ENCODE measurements at regions not wholly inside any gene's neighbourhood (a gene's known extent, or its start where the extent isn't known, plus 50 kb on each side); places are given as distances from the start of the nearest gene placed in this dataset.

- H3K4me3 Mint-ChIP-seq (ENCODE audit: unreplicated experiment): no peak overlapping the region
- no peak for FAIRE-seq
- no peaks in the 10 kb centered on the region for H3K4me1 ChIP-seq (ENCODE audit: insufficient read depth, low read length)
- H3K36me3 Mint-ChIP-seq (ENCODE audit: low read depth, unreplicated experiment): no peaks in the 10 kb centered on the region
- no peak overlapping the region for H3K9ac ChIP-seq (ENCODE audit: low read length)
- no peaks in the 10 kb centered on the region for H3K9me3 ChIP-seq (ENCODE audit: insufficient read depth, low read depth, low read length)
- H4K20me1 ChIP-seq (ENCODE audit: insufficient read depth, low read length): no peaks in the 10 kb centered on the region
- H3K27ac Mint-ChIP-seq (ENCODE audit: unreplicated experiment): no peak overlapping the region
- H3K79me2 ChIP-seq (ENCODE audit: insufficient read depth, low read length): no peaks in the 10 kb centered on the region
- DNase-seq (ENCODE audit: low read depth): no peak
- H3K27me3 Mint-ChIP-seq (ENCODE audit: low read depth, unreplicated experiment): no peaks in the 10 kb centered on the region
- no peaks in the 10 kb centered on the region for H3K9me3 Mint-ChIP-seq (ENCODE audit: unreplicated experiment)
- H2AFZ ChIP-seq (ENCODE audit: low read depth, low read length): no peak overlapping the region
- no peak overlapping the region for H3K4me2 ChIP-seq (ENCODE audit: low read length)
- H3K36me3 ChIP-seq (ENCODE audit: insufficient read depth, low read length): no peaks in the 10 kb centered on the region
- H3K4me1 Mint-ChIP-seq (ENCODE audit: low read depth, unreplicated experiment): no peaks in the 10 kb centered on the region
- H3K4me3 ChIP-seq (ENCODE audit: insufficient read depth, low read depth, low read length): no peak overlapping the region
- no peak overlapping the region for H3K27ac ChIP-seq (ENCODE audit: low read depth, low read length)
- TF ChIP-seq EZH2 (IDR thresholded peaks at IDR 0.05; ENCODE audit: insufficient read depth, low read length) (no peak), CTCF (IDR thresholded peaks at IDR 0.05; ENCODE audit: insufficient read depth, low read depth, low read length) (no peak)
- no peaks in the 10 kb centered on the region for H3K27me3 ChIP-seq (ENCODE audit: insufficient read depth, low read length)
These were observed 120.8 kb upstream of the SULT1C3 start for GRCh38 chr2:108118996-108119395.

- no peaks in the 10 kb centered on the region for H4K20me1 ChIP-seq (ENCODE audit: insufficient read depth, low read length)
- Mint-ChIP-seq H3K36me3 (ENCODE audit: low read depth, unreplicated experiment) (no peaks in the 10 kb centered on the region), H3K4me3 (ENCODE audit: unreplicated experiment) (no peak overlapping the region), H3K9me3 (ENCODE audit: unreplicated experiment) (no peaks in the 10 kb centered on the region), H3K27ac (ENCODE audit: unreplicated experiment) (no peak overlapping the region), H3K4me1 (ENCODE audit: low read depth, unreplicated experiment) (no peaks in the 10 kb centered on the region), H3K27me3 (ENCODE audit: low read depth, unreplicated experiment) (no peaks in the 10 kb centered on the region)
- no peaks in the 10 kb centered on the region for H3K79me2 ChIP-seq (ENCODE audit: insufficient read depth, low read length)
- H3K27me3 ChIP-seq (ENCODE audit: insufficient read depth, low read length): no peaks in the 10 kb centered on the region
- TF ChIP-seq CTCF (IDR thresholded peaks at IDR 0.05; ENCODE audit: insufficient read depth, low read depth, low read length) (no peak), EZH2 (IDR thresholded peaks at IDR 0.05; ENCODE audit: insufficient read depth, low read length) (no peak)
- H2AFZ ChIP-seq (ENCODE audit: low read depth, low read length): no peak overlapping the region
- DNase-seq (ENCODE audit: low read depth) (no peak), FAIRE-seq (no peak)
- H3K4me1 ChIP-seq (ENCODE audit: insufficient read depth, low read length): no peaks in the 10 kb centered on the region
- H3K9me3 ChIP-seq (ENCODE audit: insufficient read depth, low read depth, low read length): no peaks in the 10 kb centered on the region
- no peak overlapping the region for H3K27ac ChIP-seq (ENCODE audit: low read depth, low read length)
- no peak overlapping the region for H3K9ac ChIP-seq (ENCODE audit: low read length)
- H3K4me3 ChIP-seq (ENCODE audit: insufficient read depth, low read depth, low read length): no peak overlapping the region
- no peak overlapping the region for H3K4me2 ChIP-seq (ENCODE audit: low read length)
- H3K36me3 ChIP-seq (ENCODE audit: insufficient read depth, low read length): no peaks in the 10 kb centered on the region
These were observed 120.3 kb upstream of the SULT1C3 start for GRCh38 chr2:108119492-108119891.

- no peak overlapping the region for H2AFZ ChIP-seq (ENCODE audit: low read depth, low read length)
- no peak overlapping the region for H3K27ac ChIP-seq (ENCODE audit: low read depth, low read length)
- TF ChIP-seq CTCF (IDR thresholded peaks at IDR 0.05; ENCODE audit: insufficient read depth, low read depth, low read length): no peak
- TF ChIP-seq EZH2 (IDR thresholded peaks at IDR 0.05; ENCODE audit: insufficient read depth, low read length): no peak
- H3K27me3 ChIP-seq (ENCODE audit: insufficient read depth, low read length): no peaks in the 10 kb centered on the region
- FAIRE-seq (no peak), DNase-seq (ENCODE audit: low read depth) (no peak)
- Mint-ChIP-seq H3K4me1 (ENCODE audit: low read depth, unreplicated experiment) (no peaks in the 10 kb centered on the region), H3K9me3 (ENCODE audit: unreplicated experiment) (no peaks in the 10 kb centered on the region), H3K4me3 (ENCODE audit: unreplicated experiment) (no peak overlapping the region), H3K36me3 (ENCODE audit: low read depth, unreplicated experiment) (no peaks in the 10 kb centered on the region), H3K27me3 (ENCODE audit: low read depth, unreplicated experiment) (no peaks in the 10 kb centered on the region), H3K27ac (ENCODE audit: unreplicated experiment) (no peak overlapping the region)
- no peaks in the 10 kb centered on the region for H3K36me3 ChIP-seq (ENCODE audit: insufficient read depth, low read length)
- H3K4me1 ChIP-seq (ENCODE audit: insufficient read depth, low read length): no peaks in the 10 kb centered on the region
- no peak overlapping the region for H3K4me3 ChIP-seq (ENCODE audit: insufficient read depth, low read depth, low read length)
- no peak overlapping the region for H3K9ac ChIP-seq (ENCODE audit: low read length)
- no peaks in the 10 kb centered on the region for H3K9me3 ChIP-seq (ENCODE audit: insufficient read depth, low read depth, low read length)
- H3K4me2 ChIP-seq (ENCODE audit: low read length): no peak overlapping the region
- no peaks in the 10 kb centered on the region for H4K20me1 ChIP-seq (ENCODE audit: insufficient read depth, low read length)
- H3K79me2 ChIP-seq (ENCODE audit: insufficient read depth, low read length): no peaks in the 10 kb centered on the region
These were observed 114.9 kb upstream of the SULT1C3 start for GRCh38 chr2:108124736-108125495.
